WTC11 (cell line): ENCODE measurements at regions not wholly inside any gene's neighbourhood (a gene's known extent, or its start where the extent isn't known, plus 50 kb on each side); places are given as distances from the start of the nearest gene placed in this dataset.

Source experiments
- CTCF ChIP-seq: fragments of 200-600 bp; IDR thresholded peaks from 2 replicates; pipeline ENCODE4 v1.8.0; 2022; ENCODE audit warnings: antibody characterized with exemption
- IRF1 ChIP-seq: sonication (generic); formaldehyde crosslinking; IDR thresholded peaks from 2 replicates; pipeline ENCODE4 v1.8.0; 2023; ENCODE audit warnings: missing genetic modification reagents
- JUN ChIP-seq: sonication (generic); formaldehyde crosslinking; IDR thresholded peaks from 2 replicates; pipeline ENCODE4 v1.8.0; 2023; ENCODE audit warnings: mild to moderate bottlenecking, missing genetic modification reagents
- RELA ChIP-seq: sonication (generic); formaldehyde crosslinking; IDR thresholded peaks from 2 replicates; pipeline ENCODE4 v1.8.1; 2022; ENCODE audit warnings: missing genetic modification reagents, mild to moderate bottlenecking, borderline replicate concordance
- SP1 ChIP-seq: sonication (generic); formaldehyde crosslinking; conservative IDR thresholded peaks from 2 replicates; pipeline ENCODE4 v1.8.1; 2022; ENCODE audit warnings: missing genetic modification reagents
- USF2 ChIP-seq: sonication (generic); formaldehyde crosslinking; IDR thresholded peaks from 2 replicates; pipeline ENCODE4 v1.8.1; 2023; ENCODE audit warnings: mild to moderate bottlenecking, missing genetic modification reagents, moderate library complexity
- ZNF138 ChIP-seq: sonication (generic); formaldehyde crosslinking; conservative IDR thresholded peaks from 2 replicates; pipeline ENCODE4 v1.8.1; 2022; ENCODE audit warnings: mild to moderate bottlenecking, moderate library complexity, missing genetic modification reagents
- ZNF263 ChIP-seq: sonication (generic); formaldehyde crosslinking; IDR thresholded peaks from 2 replicates; pipeline ENCODE4 v1.8.1; 2022; ENCODE audit warnings: low read depth, mild to moderate bottlenecking, moderate library complexity, missing genetic modification reagents
- TF ChIP-seq, protein P1 (sequence below): sonication (generic); formaldehyde crosslinking; IDR thresholded peaks from 2 replicates; pipeline ENCODE4 v1.8.0; 2022; ENCODE audit warnings: mild to moderate bottlenecking, missing genetic modification reagents
- TF ChIP-seq, protein P2 (sequence below): fragments of 250-450 bp; sonication (Bioruptor Pico); IDR thresholded peaks from 2 replicates; pipeline ENCODE4 v1.9.0; 2021; ENCODE audit warnings: mild to moderate bottlenecking

DNA sequence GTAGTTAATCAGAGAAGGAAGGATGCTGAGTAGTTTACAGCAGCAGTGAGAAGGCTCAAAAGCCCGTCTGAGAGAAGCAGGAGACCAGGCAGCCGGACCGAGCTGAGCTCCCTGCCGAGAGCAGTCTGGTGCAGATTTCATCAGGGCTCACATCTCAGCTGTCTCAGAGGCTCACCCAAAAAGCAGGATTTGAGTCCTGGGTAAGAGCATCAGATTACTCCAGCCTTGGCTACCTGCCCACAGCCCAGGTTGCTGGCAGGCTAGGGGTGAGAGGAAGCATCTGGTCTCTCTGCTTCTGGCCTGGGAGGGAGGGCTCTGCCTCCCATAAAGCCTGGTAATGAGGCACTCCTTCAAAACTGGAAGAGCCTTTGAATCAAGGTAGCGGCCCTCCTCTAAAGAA is 140.5 kb downstream of the ST6GAL2 start:
- TF ChIP-seq CTCF, result no peak
- no peak for TF ChIP-seq IRF1 (CRISPR knock-in tag)
- no peak for TF ChIP-seq SP1
- TF ChIP-seq, protein P1, sequence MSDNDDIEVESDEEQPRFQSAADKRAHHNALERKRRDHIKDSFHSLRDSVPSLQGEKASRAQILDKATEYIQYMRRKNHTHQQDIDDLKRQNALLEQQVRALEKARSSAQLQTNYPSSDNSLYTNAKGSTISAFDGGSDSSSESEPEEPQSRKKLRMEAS (CRISPR knock-in tag), result no peak
- TF ChIP-seq, protein P2, sequence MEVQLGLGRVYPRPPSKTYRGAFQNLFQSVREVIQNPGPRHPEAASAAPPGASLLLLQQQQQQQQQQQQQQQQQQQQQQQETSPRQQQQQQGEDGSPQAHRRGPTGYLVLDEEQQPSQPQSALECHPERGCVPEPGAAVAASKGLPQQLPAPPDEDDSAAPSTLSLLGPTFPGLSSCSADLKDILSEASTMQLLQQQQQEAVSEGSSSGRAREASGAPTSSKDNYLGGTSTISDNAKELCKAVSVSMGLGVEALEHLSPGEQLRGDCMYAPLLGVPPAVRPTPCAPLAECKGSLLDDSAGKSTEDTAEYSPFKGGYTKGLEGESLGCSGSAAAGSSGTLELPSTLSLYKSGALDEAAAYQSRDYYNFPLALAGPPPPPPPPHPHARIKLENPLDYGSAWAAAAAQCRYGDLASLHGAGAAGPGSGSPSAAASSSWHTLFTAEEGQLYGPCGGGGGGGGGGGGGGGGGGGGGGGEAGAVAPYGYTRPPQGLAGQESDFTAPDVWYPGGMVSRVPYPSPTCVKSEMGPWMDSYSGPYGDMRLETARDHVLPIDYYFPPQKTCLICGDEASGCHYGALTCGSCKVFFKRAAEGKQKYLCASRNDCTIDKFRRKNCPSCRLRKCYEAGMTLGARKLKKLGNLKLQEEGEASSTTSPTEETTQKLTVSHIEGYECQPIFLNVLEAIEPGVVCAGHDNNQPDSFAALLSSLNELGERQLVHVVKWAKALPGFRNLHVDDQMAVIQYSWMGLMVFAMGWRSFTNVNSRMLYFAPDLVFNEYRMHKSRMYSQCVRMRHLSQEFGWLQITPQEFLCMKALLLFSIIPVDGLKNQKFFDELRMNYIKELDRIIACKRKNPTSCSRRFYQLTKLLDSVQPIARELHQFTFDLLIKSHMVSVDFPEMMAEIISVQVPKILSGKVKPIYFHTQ (CRISPR knock-in tag), result no peak
- no peak for TF ChIP-seq USF2 (CRISPR knock-in tag)
- TF ChIP-seq ZNF263 (CRISPR knock-in tag), result no peak
- TF ChIP-seq ZNF138 (CRISPR knock-in tag), result no peak
- TF ChIP-seq RELA, result no peak
- no peak for TF ChIP-seq JUN (CRISPR knock-in tag)
